ENCODE measurements at regions not wholly inside any gene's neighbourhood (a gene's known extent, or its start where the extent isn't known, plus 50 kb on each side); places are given as distances from the start of the nearest gene placed in this dataset.
A peak's percentile ranks its signal among the peaks of the same experiment; 100 is the strongest.
"Not testable (repeated sequence)": the region's sequence is repeated elsewhere in the genome, so short reads cannot be mapped to it uniquely, and the experiment has no call there.

DNA sequence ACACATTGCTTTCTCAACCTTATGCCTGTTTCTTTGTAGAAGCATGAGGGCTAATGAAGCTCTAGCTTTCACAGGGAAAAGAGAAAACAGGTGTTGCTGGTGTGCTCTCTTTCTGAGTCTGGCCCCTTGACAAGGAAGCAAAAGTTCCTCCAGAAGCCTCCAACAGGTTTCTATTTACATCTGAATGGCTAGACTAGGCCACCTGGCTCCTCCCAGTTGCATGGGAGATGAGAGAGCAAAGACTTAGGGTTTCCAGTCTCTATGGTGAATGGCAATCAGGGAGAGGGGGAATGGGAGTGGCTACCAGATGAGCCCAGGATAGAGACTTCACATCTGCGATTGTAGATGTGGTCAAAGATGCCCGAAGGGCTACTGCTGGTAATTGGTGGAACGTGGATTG is 138.1 kb upstream of the PLXNC1 start:
- no peak for TF ChIP-seq CTCF (conservative IDR thresholded peaks at IDR 0.05; ENCODE audit: control insufficient read depth, insufficient read depth, low read depth, low read length)

GRCh38 chr12:94012071-94012470 is 136.3 kb upstream of the PLXNC1 start:
- TF ChIP-seq CTCF (conservative IDR thresholded peaks at IDR 0.05; ENCODE audit: control insufficient read depth, insufficient read depth, low read depth, low read length): no peak
- H3K4me3 ChIP-seq (ENCODE audit: control insufficient read depth, low read depth, low read length): no peak overlapping the region
- no peak for DNase-seq (ENCODE audit: low read depth)

More for the DNA sequence above, 138.1 kb upstream of the PLXNC1 start:
- H3K4me3 ChIP-seq (ENCODE audit: control insufficient read depth, low read depth, low read length): no peak overlapping the region
- DNase-seq (ENCODE audit: low read depth): no peak

DNA sequence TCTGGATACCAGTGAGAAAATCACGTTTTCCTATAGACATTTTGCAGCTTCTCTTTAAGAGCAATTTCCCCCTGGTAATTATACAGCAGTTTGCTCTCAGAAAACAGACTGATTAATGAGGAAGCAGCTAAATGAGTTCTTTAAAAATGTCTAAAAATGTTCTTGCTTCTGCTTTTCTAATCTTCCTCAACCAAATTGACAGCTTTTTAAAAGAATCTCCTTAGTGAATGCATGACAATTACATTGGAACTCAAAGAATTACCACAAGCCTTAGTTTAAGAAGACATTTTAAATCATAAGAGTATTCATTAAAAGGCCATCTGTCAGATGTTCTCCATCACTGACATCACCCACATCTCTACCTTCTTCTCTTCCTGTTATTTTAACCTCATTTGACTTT is 135.8 kb upstream of the PLXNC1 start:
- DNase-seq (ENCODE audit: low read depth): no peak
- no peak for TF ChIP-seq CTCF (conservative IDR thresholded peaks at IDR 0.05; ENCODE audit: control insufficient read depth, insufficient read depth, low read depth, low read length)
- no peak overlapping the region for H3K4me3 ChIP-seq (ENCODE audit: control insufficient read depth, low read depth, low read length)

- not testable (repeated sequence) for DNase-seq (ENCODE audit: low read depth); H3K4me3 ChIP-seq (ENCODE audit: control insufficient read depth, low read depth, low read length)
Measured at GRCh38 chr12:94017247-94017646, 131.1 kb upstream of the PLXNC1 start.

DNA sequence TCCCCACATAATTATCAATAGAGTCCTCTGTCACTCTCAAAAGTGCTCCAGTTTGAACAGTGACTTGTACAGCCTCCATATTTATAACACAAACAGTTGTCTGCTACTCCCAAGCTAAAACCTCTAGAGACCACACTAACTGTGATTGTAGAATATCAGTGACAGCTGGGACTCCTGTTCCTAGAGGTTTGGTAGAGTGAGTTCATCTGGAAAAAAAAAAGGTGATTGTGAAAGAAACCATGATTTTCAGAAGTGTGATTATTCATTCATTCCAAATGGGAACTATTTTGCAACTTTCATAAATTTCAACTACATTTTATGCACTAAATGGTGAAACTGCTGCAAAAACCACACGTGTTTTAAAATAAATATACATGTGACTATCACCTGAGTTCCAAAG is 128.0 kb upstream of the PLXNC1 start:
- H3K4me3 ChIP-seq (ENCODE audit: control insufficient read depth, low read depth, low read length): no peak overlapping the region
- peak; percentile 45 for DNase-seq (ENCODE audit: low read depth)
- TF ChIP-seq CTCF (conservative IDR thresholded peaks at IDR 0.05; ENCODE audit: control insufficient read depth, insufficient read depth, low read depth, low read length): no peak

DNA sequence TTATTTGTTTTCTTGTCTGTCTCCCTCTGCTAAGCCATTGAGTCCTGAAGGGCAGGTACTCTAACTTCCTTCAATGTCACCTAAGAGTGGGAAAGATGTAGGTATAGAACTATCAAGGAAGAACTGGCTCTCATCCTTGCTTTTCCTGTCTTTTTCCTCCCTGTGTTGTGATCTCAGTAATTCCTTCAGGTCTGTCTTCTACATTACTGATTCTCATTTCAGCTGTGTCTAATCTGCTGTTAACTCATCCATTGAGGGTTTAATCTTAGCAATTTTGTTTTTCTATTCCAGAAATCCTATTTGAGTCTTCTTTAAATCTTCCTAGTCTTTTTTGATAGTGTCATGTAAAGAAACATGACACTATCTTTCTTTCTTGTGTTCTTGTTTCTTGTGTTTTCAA is 124.5 kb upstream of the PLXNC1 start:
- no peak for TF ChIP-seq CTCF (conservative IDR thresholded peaks at IDR 0.05; ENCODE audit: control insufficient read depth, insufficient read depth, low read depth, low read length)
- no peak for DNase-seq (ENCODE audit: low read depth)
- no peak overlapping the region for H3K4me3 ChIP-seq (ENCODE audit: control insufficient read depth, low read depth, low read length)

GRCh38 chr12:94025068-94025467 is 123.3 kb upstream of the PLXNC1 start:
- TF ChIP-seq CTCF (conservative IDR thresholded peaks at IDR 0.05; ENCODE audit: control insufficient read depth, insufficient read depth, low read depth, low read length): no peak
- no peak for DNase-seq (ENCODE audit: low read depth)
- H3K4me3 ChIP-seq (ENCODE audit: control insufficient read depth, low read depth, low read length): no peak overlapping the region

All from fibroblast of mammary gland (primary cell).